HEK293 (cell line): ENCODE measurements at regions not wholly inside any gene's neighbourhood (a gene's known extent, or its start where the extent isn't known, plus 50 kb on each side); places are given as distances from the start of the nearest gene placed in this dataset.

Experiments used
- CTCF ChIA-PET: fragments of 350-600 bp; formaldehyde crosslinking; extraction: SDS; loops from one replicate; lab custom pipeline; 2021; ENCODE audit warnings: antibody characterized with exemption; lab: Yijun Ruan, JAX
- POLR2A ChIA-PET: fragments of 300-600 bp; formaldehyde crosslinking; extraction: SDS; loops from one replicate; lab custom pipeline; 2020; ENCODE audit warnings: antibody characterized with exemption, inconsistent platforms; lab: Yijun Ruan, JAX
- H3K27ac ChIP-seq: fragments of 200-500 bp; sonication (Bioruptor generic); 2 replicates; pipeline ENCODE4 v1.5.1; 2014; ENCODE audit warnings: low read depth, low read length, control low read depth, inconsistent platforms; ENCODE audit errors: extremely low read depth
- H3K36me3 ChIP-seq, 2 experiments: fragments of 200-500 bp in 1 of 2; sonication (Bioruptor generic) in 1 of 2; 1 replicate in 1 of 2; 2 replicates in 1 of 2; pipeline ENCODE4 v1.5.1; 2014 to 2017; ENCODE audit warnings: inconsistent platforms in 2 of 2, low read length in 2 of 2; ENCODE audit not compliant: control insufficient read depth in 2 of 2, insufficient read depth in 1 of 2
- H3K4me1 ChIP-seq: fragments of 200-500 bp; sonication (Bioruptor generic); 2 replicates; pipeline ENCODE4 v1.5.1; 2014; ENCODE audit warnings: mild to moderate bottlenecking, low read length, inconsistent platforms; ENCODE audit not compliant: control insufficient read depth, insufficient read depth
- H3K4me3 ChIP-seq: 2 replicates; pipeline ENCODE4 v1.5.1; 2011; ENCODE audit warnings: low read depth, mild to moderate bottlenecking, control low read depth, low read length, moderate library complexity
- H3K9me3 ChIP-seq: fragments of 200-500 bp; sonication (Bioruptor generic); 2 replicates; pipeline ENCODE4 v1.5.1; 2014; ENCODE audit warnings: low read depth, low read length, inconsistent platforms; ENCODE audit not compliant: control insufficient read depth, insufficient read depth
- HOXC10 ChIP-seq: sonication (generic); formaldehyde crosslinking; IDR thresholded peaks from 2 replicates; pipeline ENCODE4 v1.8.1; 2023; ENCODE audit warnings: mild to moderate bottlenecking, missing genetic modification reagents
- KLF9 ChIP-seq: fragments of 450-650 bp; formaldehyde crosslinking; IDR thresholded peaks from 2 replicates; pipeline ENCODE4 v1.5.1; 2016; ENCODE audit warnings: missing biosample characterization, missing genetic modification characterization, low read depth
- OSR2 ChIP-seq: fragments of 450-650 bp; formaldehyde crosslinking; IDR thresholded peaks from 2 replicates; pipeline ENCODE4 v1.5.1; 2016; ENCODE audit warnings: missing biosample characterization, missing genetic modification characterization
- ZBTB44 ChIP-seq: fragments of 450-650 bp; IDR thresholded peaks from 2 replicates; pipeline ENCODE4 v1.5.1; 2018; ENCODE audit warnings: missing biosample characterization, mild to moderate bottlenecking, missing genetic modification characterization
- ZBTB7A ChIP-seq: fragments of 450-650 bp; formaldehyde crosslinking; IDR thresholded peaks from 2 replicates; pipeline ENCODE4 v1.5.1; 2016; ENCODE audit warnings: low read depth, missing biosample characterization, missing genetic modification characterization
- ZIC2 ChIP-seq: fragments of 450-650 bp; formaldehyde crosslinking; IDR thresholded peaks from 2 replicates; pipeline ENCODE4 v1.5.1; 2016; ENCODE audit warnings: missing biosample characterization, missing genetic modification characterization
- ZNF202 ChIP-seq: fragments of 450-650 bp; formaldehyde crosslinking; IDR thresholded peaks from 2 replicates; pipeline ENCODE4 v1.5.1; 2016; ENCODE audit warnings: missing biosample characterization, missing genetic modification characterization, borderline replicate concordance
- ZNF280D ChIP-seq: fragments of 450-650 bp; formaldehyde crosslinking; IDR thresholded peaks from 2 replicates; pipeline ENCODE4 v1.5.1; 2016; ENCODE audit warnings: missing biosample characterization, missing genetic modification characterization
- ZNF354C ChIP-seq: fragments of 450-650 bp; formaldehyde crosslinking; IDR thresholded peaks from 2 replicates; pipeline ENCODE4 v1.5.1; 2016; ENCODE audit warnings: missing biosample characterization, missing genetic modification characterization, low read depth, borderline replicate concordance
- ZNF398 ChIP-seq: fragments of 450-650 bp; formaldehyde crosslinking; IDR thresholded peaks from 2 replicates; pipeline ENCODE4 v1.5.1; 2017; ENCODE audit warnings: missing biosample characterization, missing genetic modification characterization
- ZNF423 ChIP-seq: fragments of 450-650 bp; formaldehyde crosslinking; IDR thresholded peaks from 2 replicates; pipeline ENCODE4 v1.5.1; 2016; ENCODE audit warnings: missing biosample characterization, missing genetic modification characterization
- ZNF501 ChIP-seq: fragments of 450-650 bp; formaldehyde crosslinking; IDR thresholded peaks from 2 replicates; pipeline ENCODE4 v1.5.1; 2016; ENCODE audit warnings: missing biosample characterization, missing genetic modification characterization
- ZNF624 ChIP-seq: fragments of 450-650 bp; formaldehyde crosslinking; IDR thresholded peaks from 2 replicates; pipeline ENCODE4 v1.5.1; 2017; ENCODE audit warnings: missing biosample characterization, missing genetic modification characterization
- ZNF707 ChIP-seq: fragments of 450-650 bp; formaldehyde crosslinking; IDR thresholded peaks from 2 replicates; pipeline ENCODE4 v1.5.1; 2016; ENCODE audit warnings: missing biosample characterization, missing genetic modification characterization
- TF ChIP-seq, protein P1 (sequence below): fragments of 450-650 bp; formaldehyde crosslinking; IDR thresholded peaks from 2 replicates; pipeline ENCODE4 v1.5.1; 2016; ENCODE audit warnings: missing biosample characterization, missing genetic modification characterization, borderline replicate concordance
- TF ChIP-seq, protein P2 (sequence below): fragments of 450-650 bp; formaldehyde crosslinking; IDR thresholded peaks from 2 replicates; pipeline ENCODE4 v1.5.1; 2016; ENCODE audit warnings: missing biosample characterization, missing genetic modification characterization
- TF ChIP-seq, protein P3 (sequence below): fragments of 450-650 bp; formaldehyde crosslinking; IDR thresholded peaks from 2 replicates; pipeline ENCODE4 v1.5.1; 2016; ENCODE audit warnings: missing biosample characterization, missing genetic modification characterization
- TF ChIP-seq, protein P4 (sequence below): fragments of 450-650 bp; formaldehyde crosslinking; IDR thresholded peaks from 2 replicates; pipeline ENCODE4 v1.5.1; 2016; ENCODE audit warnings: missing biosample characterization, missing genetic modification characterization

- TF ChIP-seq, protein P1, sequence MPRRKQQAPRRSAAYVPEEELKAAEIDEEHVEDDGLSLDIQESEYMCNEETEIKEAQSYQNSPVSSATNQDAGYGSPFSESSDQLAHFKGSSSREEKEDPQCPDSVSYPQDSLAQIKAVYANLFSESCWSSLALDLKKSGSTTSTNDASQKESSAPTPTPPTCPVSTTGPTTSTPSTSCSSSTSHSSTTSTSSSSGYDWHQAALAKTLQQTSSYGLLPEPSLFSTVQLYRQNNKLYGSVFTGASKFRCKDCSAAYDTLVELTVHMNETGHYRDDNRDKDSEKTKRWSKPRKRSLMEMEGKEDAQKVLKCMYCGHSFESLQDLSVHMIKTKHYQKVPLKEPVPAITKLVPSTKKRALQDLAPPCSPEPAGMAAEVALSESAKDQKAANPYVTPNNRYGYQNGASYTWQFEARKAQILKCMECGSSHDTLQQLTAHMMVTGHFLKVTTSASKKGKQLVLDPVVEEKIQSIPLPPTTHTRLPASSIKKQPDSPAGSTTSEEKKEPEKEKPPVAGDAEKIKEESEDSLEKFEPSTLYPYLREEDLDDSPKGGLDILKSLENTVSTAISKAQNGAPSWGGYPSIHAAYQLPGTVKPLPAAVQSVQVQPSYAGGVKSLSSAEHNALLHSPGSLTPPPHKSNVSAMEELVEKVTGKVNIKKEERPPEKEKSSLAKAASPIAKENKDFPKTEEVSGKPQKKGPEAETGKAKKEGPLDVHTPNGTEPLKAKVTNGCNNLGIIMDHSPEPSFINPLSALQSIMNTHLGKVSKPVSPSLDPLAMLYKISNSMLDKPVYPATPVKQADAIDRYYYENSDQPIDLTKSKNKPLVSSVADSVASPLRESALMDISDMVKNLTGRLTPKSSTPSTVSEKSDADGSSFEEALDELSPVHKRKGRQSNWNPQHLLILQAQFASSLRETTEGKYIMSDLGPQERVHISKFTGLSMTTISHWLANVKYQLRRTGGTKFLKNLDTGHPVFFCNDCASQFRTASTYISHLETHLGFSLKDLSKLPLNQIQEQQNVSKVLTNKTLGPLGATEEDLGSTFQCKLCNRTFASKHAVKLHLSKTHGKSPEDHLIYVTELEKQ, result no peak
- TF ChIP-seq, protein P2, sequence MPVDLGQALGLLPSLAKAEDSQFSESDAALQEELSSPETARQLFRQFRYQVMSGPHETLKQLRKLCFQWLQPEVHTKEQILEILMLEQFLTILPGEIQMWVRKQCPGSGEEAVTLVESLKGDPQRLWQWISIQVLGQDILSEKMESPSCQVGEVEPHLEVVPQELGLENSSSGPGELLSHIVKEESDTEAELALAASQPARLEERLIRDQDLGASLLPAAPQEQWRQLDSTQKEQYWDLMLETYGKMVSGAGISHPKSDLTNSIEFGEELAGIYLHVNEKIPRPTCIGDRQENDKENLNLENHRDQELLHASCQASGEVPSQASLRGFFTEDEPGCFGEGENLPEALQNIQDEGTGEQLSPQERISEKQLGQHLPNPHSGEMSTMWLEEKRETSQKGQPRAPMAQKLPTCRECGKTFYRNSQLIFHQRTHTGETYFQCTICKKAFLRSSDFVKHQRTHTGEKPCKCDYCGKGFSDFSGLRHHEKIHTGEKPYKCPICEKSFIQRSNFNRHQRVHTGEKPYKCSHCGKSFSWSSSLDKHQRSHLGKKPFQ (tag by site-specific recombination), result no peak
- TF ChIP-seq, protein P3, sequence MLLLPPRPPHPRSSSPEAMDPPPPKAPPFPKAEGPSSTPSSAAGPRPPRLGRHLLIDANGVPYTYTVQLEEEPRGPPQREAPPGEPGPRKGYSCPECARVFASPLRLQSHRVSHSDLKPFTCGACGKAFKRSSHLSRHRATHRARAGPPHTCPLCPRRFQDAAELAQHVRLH (tag by site-specific recombination), result no peak
- TF ChIP-seq ZNF707 (tag by site-specific recombination) (no peak), ZNF423 (no peak), ZNF398 (tag by site-specific recombination) (no peak), OSR2 (no peak), HOXC10 (CRISPR knock-in tag) (no peak), ZNF202 (tag by site-specific recombination) (no peak), ZNF624 (no peak)
Observed at GRCh38 chr9:79884546-79884945, 312.8 kb downstream of the TLE4 start (continued).

DNA sequence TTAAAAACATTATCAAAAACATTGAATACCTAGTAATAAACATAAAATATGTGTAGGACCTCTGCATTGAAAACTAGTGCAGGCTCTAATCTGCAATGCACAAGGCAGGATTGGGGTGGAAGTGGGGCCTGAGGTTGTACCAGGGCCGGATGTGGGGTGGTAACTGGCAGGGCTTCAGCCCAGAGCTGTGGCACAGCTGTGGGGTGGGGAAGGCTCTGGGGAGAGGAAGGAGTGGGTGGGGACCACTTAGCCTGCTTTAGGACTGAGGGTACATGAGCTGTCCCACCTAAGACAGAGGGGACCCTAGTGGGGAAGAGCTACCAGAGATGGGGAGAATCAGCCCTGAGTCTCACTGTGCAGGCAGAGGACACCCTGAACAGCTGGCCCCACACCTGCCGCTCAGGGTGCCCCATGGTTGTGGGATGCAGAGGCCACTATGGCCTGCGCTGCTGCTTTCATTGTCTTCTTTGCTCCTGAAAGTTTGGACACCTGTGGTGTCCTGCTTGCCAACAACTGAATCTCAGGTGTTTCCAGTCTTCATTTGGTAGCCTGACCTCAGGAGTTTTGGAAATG is 311.4 kb downstream of the TLE4 start:
- TF ChIP-seq, protein P4, sequence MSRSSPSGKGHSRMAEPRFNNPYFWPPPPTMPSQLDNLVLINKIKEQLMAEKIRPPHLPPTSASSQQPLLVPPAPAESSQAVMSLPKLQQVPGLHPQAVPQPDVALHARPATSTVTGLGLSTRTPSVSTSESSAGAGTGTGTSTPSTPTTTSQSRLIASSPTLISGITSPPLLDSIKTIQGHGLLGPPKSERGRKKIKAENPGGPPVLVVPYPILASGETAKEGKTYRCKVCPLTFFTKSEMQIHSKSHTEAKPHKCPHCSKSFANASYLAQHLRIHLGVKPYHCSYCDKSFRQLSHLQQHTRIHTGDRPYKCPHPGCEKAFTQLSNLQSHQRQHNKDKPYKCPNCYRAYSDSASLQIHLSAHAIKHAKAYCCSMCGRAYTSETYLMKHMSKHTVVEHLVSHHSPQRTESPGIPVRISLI (tag by site-specific recombination), result no peak
- TF ChIP-seq ZNF501, result no peak
- no peak for TF ChIP-seq ZIC2 (tag by site-specific recombination)
- no peak for TF ChIP-seq ZBTB44 (tag by site-specific recombination)
- no peak for TF ChIP-seq KLF9
- TF ChIP-seq, protein P1, result no peak
- no peak for TF ChIP-seq ZNF280D (tag by site-specific recombination)
- TF ChIP-seq ZNF354C, result no peak
- TF ChIP-seq ZBTB7A (tag by site-specific recombination), result no peak
- TF ChIP-seq, all 188 proteins: peak for 0
- Histone ChIP-seq H3K27ac (no peak overlapping the region), H3K36me3 (no peaks in the 10 kb centered on the region), H3K9me3 (no peaks in the 10 kb centered on the region), H3K4me1 (no peaks in the 10 kb centered on the region), H3K4me3 (no peak overlapping the region)
- ChIA-PET CTCF (no interaction called here), POLR2A (no interaction called here)
